Activated CD4-positive, alpha-beta T cell treated with anti-CD3 and anti-CD28 coated beads for 48 hours (primary cell): ENCODE measurements at regions not wholly inside any gene's neighbourhood (a gene's known extent, or its start where the extent isn't known, plus 50 kb on each side); places are given as distances from the start of the nearest gene placed in this dataset.

Experiments used
- DNase-seq: peaks from one replicate; pipeline ENCODE4 v3.0.0-alpha.2; 2020

DNA sequence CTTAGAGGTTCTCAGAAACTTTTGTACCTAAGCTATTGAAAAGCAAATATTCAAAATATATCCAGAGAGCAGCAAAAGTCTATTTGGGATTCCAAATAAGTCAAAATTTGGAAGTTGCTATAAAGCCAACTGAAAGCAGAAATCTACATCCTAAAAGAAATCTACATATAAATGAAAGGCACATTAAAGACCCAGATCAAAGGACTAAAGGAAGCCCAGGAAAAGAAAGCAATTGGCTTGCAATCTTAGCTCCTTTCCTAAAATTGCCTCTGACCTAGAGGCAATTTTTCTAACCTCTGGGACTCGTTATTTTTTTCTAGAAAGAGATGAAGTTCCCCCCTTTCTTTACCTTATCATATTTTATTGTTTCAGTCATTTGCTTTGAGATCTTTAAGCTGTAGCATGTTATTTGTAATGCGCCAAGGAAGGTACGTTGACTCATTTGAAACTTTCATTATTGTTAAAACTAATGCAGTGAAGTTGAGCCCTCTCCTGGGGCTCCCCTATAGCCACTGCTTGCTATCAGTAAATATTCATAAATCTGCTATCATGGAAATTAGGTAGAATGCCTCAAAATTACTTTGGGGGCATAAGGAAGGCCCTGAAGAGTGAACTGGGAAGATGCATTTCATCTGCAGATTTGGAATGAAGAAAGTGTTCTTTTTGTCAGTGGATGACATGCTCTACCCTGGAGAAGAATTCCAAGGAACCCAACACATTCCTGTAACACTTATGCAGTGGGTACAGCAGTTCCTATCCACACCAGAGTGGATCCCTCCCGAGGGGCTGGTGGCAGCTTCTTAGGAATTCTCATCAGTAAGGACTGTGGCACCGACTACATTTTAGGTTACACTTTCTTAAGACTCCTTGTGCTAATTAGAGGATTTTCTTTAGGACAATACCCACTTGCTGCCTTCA lies 177.8 kb upstream of the IGFBP7 start:
- no peak for DNase-seq

DNA sequence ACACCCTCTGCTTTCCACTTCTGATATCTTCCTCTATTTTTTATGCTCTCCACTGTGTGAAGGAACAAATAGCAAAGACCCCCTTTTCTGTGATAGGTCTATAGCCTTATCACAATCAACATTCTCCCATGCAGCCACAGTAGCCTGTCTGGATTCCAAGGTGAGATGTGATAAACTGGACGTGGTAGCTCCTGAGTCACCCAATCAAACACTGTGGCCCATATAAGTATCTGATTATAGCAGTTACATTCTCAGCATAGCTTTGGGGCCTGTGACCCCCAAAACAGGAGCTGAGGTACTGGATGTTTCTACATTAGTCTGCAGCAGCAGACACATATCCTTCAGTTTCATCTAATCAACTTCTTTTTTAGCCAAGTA lies 172.7 kb upstream of the IGFBP7 start:
- no peak for DNase-seq

DNA sequence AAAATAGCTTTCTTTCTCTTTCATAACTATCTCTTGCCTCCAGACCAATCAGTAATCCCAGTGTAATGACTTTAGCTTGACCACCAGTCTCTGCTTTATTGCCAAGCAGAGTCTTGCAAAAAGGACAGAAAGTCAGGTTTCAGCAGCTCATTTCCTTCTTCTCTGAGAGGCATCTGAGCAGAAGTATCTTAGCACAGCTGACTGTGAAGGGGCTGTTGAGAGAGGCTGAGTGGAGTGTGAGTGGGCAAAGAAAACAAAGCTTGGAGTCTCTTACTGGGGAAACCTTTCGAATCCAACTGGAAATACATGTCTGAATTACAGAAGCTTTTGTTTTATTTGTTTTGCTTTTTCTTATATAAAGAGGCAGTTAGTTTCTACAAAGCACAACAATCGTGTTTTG lies 170.3 kb upstream of the IGFBP7 start:
- no peak for DNase-seq

DNA sequence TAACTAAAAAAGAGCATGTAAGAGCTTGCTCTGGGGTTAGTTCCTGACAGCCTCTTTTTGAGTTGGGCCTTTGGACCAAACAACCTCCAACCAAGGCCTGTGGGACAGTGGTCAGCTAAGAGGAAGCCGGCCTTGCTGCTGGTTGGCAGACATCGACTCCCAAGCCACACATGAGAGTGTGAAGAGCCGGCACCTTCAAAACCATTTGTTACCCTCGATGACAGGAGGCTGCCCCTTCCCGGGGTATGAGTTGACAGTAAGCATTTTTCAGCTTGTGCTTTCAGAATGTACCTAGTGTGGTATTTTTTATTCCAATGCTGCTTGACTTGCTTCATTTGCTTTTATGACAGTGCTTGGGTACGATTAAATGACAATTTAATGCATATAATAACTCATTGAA lies 168.6 kb upstream of the IGFBP7 start:
- no peak for DNase-seq

DNA sequence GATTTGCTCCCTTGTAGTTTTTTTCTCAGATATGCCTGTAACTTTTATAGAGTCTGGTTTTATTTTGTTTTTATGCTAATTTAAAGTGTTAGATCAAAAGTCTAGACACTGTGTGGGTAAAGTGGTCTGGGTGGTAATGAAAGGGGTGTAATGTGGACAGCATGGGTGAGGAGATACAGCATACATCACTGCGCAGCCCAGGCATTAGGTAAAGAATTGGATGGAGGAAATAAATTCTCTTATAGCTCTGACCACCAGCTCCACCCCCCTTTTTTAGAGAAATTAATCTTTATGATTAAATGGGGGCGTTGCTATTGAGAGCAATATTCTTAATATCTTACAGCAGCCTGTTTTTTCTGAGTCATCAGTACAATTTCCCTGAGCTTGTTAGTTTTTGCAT lies 163.9 kb upstream of the IGFBP7 start:
- DNase-seq: no peak

DNA sequence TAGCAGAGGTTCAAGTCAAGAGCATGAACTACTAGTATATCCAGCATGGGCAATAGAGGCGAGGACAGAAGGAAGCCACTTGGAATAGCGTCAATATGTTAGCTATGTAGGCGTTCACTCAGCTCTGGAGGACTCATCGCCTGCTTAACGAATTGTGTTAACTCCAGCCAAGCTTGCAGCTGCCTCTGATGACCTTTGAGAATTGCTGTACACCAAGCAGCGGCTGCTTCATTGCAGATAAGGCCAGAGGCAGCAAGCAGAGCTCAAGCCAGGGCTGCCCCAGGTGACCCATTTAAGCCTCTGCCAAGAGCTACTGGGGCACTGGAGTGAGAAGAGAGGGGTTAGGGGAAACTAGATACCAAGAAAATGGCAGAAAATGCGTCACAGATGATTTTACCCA lies 160.2 kb upstream of the IGFBP7 start:
- no peak for DNase-seq

DNA sequence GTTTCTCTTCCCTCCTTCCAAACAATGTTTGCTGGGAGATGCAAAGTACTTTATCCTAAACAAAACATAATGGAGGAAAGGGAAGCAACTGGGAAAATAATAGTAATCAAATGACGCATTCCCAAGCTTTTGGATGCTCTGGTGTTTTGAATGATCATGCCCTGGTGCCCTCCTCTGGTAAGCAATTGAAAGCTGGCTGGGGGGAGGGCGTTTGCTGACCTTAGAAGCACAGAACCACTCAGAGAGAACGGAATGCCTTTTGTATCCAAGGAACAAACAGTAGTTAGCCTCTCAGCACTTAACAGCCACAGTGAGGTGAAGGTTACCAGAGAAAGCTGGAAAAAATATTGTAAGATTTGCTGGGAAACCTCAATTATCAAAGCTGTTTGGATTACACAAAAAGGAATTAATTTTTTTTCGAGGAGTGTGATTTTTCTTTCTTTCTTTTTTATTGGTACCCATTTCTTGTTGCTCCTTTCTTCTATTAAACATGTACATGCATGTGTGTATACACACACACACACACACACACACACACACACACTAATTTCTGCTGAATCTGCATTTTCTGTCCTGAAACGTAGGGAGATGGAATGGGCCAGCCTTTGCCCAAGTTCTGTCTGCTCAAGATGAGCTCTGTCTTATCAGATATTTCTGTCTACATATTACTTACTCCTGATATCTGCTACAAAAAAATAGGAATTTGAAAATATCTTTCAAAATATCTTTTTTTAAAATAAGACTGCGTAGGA lies 155.8 kb upstream of the IGFBP7 start:
- DNase-seq: no peak

DNA sequence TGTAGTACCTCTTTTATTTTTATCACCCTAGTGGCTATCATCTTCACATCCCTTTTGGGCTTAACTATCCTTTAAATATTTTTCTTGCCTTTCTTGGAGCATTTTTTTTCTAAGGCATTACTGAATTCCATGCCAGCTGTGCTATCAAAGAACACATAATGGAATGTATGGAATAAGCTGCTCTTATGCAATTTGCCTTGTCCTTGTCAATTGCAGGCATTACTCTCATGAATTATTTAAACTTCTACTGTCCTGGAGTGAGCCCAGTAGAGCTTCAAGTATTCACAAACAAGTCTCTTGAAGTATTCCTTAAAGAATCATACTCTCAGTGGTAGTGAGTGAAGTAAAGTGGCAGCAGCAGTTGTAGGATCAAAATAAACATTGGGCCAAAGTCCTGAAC lies 144.6 kb upstream of the IGFBP7 start:
- DNase-seq: no peak

DNA sequence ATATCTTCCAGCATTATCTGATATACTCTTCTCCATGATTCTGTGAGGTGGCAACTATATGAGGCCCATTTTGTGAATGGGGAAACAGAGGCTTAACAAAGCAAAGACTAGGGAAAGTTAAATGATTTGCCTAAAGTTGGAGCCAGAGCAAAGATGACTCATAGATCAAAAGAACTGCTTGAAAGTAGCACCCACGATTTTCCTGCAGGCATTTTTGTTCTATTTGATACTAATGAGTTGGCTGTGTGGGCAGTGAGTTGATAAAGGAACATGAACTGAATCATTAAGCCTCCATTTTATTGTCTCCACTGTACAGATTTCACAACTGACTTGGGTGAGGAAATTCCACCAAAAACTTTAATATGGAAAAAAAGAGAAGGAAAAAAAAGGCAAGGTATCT lies 138.9 kb upstream of the IGFBP7 start:
- no peak for DNase-seq

DNA sequence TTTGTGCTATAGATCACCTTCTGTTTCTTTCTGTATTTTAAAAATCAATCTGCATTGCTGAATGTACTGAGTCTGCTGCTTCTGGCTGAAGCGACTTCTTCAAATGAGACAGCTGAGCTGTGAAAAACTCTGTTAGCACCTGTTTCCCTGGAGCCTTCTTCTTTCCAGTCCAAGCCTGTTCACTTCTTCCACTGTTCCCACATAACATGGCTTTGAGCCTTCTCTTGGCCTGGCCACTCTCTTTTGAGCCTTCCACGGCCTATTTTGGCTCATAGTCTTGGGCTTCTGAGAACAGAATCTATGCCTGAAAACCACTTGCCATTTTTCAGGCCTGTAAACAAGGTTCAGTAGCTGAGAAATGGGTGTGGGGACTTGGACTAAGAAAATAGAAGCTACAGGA lies 132.9 kb upstream of the IGFBP7 start:
- DNase-seq: no peak

DNA sequence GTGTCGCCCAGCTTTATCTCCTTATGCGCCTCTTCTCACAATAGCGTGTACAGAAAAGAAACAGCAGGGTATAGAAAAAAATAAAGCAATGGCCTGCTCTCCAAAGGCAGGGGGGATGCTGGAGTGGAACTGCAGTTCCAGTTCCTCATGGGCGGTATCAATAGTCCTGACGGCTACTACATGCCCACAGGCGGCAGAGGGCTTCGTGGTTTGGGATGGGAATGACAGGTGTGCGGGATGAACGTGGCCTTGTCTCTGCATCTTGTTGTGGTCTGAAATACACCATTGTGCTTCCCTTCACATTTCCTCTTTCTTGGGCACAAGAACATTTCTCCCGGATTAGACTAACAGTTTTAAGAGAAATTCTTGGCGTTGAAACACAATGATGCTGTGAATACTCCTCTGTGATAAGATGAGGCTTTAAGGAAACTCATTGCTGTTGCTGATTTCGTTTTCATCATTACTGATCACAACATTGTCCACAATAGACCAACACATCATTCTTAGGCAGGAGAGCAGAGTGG lies 124.1 kb upstream of the IGFBP7 start:
- DNase-seq: no peak

DNA sequence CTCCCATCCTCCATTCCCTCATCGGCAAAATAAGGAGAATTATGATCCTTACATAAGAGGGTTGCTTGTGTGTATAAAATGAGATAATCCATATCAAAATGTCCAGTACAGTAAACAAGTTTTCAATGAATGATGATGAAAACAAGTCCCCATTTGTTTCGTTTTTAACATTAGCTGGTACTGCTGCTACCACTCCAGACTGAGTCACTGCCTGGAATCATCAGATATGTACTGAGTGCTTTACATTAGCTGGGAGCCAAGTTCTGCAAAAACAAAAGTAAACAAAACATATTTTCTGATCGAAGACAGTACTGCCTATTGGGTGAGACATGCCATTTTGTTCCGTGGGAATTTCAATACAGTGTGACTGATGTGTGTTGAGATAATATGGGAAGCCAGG lies 123.2 kb upstream of the IGFBP7 start:
- DNase-seq: no peak

DNA sequence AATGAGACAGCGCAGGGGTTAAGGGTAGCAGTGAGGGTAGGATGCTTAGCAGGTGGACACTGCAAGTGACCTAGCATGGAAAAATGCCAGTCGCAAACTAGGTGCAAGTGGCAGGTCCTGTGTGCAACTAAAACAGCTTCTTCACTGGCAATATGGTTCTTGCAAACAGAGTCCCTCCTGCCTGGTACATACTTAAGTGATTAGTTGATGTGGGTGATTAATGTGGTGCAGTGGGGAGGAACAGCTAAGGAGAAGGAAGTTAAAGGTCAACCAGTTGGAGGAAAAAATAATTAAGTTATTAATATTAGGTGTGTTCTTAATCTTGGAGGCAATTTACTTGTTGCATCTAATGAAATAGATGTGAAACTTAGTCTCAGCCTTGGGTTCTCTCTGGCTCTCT lies 121.6 kb upstream of the IGFBP7 start:
- no peak for DNase-seq

DNA sequence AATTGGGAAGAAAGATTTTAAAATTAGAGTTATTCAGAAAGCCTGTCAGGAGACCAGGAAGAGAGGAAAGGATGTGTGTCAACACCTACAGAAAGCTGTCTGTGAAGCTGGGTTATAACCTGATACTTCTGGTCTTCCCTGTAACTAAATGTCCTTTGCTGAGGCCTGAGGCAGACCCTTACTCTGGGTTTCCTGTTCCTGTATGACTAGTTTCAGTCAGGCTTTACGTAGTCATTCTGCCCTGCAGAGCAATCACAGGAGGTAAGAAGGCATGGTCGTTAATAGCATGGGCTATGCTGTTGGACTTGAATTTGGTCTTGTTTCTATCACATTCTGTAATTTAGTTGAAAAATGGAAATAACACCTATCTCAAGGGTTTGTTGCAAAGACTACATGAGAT lies 110.5 kb upstream of the IGFBP7 start:
- no peak for DNase-seq

DNA sequence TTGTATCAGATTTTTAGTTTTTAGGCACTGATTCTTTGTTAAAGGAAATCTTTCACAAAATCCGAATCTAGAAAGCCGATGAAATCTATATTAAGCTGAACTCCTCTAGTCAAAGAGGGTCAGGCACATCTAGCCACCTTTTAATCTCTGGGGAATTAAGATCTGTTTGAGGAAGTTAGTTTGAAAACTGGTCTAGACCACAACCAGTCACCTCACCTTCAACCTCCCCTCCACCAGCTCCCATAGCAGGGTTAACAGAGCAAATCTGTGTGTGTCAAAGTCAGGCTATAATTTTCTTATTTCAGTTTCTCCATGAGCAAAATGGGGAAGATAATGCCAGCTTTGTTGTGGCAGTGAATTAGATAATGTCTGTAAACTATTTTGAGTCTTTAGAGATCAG lies 110.0 kb upstream of the IGFBP7 start:
- DNase-seq: no peak

DNA sequence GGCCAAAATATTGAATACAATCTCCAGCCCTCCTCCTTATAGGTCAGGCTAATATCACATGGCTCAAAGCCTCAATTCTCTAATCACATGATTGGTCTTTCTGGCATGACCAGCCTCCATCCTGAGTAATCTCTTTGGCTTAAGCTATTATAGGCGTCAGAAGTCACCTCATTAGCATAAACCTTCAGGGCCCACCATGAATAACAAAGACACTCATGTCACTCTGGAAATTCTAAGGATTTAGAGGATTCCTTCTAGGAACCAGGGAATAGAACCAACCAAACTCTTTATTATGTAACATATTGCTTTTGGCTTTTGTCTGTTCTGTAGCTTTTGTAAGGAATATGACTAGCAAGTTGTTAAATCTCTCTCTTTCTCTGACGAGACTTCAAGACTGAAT lies 109.2 kb upstream of the IGFBP7 start:
- no peak for DNase-seq

DNA sequence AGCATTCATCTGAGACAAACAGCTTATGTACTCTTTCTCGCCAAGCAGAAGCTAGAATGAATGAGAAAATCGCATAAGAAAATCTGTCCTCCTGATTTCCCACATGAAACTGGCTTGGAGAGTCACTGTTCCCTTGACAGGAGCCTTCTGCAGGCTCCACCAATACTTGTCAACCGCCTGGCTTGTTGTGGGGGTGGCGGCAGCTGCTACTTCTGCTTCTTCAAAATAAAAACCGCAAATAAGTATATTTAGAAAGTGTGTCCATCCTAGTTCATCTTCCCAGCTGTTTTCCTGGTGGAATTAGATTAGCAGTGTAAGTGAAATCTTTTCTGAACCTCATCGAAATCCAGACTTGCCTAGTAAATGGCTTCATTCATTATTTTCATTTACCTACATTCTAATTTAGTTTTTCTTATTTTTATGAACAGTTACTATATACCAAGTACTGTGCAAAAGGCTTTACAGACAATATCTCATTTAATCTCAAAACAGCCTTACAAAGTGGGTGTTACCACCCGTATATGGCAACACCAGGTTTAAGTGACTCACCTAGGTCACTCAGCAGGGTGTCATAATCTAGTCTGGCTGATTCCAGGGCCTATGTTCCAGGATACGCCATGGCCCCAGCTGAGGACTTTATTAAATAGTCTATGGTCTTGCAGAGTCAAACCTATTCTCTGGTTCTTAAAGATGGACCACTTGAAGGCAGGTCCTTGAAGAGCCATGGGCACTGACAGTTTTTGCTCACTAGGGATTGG lies 104.6 kb upstream of the IGFBP7 start:
- DNase-seq: no peak

DNA sequence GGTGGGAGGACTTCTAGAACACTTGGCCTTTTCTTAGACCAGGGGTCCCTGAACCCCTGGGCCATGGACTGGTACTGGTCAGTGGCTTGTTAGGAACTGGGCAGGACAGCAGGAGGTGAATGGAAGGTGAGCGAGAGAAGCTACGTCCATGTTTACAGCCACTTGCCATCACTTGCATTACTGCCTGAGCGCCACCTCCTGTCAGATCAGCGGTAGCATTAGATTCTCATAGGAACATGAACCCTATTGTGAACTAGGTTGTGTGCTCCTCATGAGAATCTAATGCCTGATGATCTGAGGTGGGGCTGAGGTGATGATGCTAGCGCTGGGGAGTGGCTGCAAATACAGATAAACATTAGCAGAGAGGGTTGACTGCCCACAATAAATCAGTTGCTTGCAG lies 100.9 kb upstream of the IGFBP7 start:
- no peak for DNase-seq

DNA sequence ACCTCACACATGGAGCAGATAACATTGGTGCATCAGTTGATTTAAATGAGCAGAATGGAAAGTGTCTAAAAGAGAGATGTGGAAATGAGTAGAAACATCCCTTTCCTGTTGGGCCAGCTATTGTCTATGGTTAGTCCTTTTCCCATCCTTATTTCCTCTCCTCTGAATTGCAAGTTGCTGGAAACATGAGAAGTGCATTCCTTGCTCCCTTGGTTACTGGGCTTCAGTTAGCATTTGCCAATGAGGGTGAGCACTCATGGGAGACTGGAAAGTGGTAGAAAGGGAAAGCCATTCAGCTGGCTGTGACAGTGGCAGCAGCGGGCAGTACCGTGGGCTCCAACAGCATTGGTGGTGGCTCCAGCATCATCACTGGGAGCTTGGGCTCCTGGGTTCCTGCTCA lies 96.0 kb upstream of the IGFBP7 start:
- DNase-seq: no peak

DNA sequence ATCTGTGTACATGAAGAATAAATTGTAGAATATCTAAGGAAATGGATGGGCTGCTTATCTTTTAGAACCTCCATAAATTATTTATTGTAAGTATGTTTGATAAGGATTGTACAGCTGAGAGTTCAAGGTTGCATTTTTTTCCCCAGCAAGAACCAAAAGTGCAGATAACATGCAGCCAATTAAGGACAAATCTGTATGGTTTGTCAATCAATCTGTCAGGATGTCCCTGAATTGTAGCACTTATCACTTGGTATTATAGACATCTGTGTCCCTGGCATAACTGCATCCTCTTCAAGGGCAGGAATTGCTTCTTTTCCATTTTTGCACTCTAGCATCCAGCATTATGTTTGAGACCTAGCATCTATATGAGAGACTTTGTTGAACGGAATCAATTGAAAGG lies 95.4 kb upstream of the IGFBP7 start:
- DNase-seq: no peak

DNA sequence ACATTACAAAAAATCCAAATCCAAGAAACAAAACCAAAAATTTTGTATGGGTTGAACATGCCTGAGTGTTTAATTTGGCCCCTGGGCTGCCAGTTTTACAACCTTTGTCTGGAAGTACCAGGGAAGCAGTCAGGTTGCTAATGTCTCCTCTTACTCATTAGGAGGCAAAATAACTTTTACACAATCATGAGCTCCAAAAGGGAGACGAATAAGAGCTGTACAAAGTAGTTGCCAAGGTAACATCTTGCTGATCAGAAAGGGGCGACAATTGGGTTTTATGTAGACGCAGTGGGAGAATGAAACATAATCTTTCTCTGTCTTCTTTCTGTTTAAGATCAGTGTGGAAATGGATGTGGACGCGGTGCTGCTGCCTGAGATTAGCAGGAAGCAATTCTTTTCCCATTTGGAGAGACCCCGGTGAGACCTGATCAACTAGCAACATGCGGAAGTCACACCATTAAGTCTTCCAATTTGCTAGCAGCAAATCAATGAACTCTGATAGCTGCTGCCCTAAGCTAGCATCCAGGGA lies 90.7 kb upstream of the IGFBP7 start:
- DNase-seq: no peak

DNA sequence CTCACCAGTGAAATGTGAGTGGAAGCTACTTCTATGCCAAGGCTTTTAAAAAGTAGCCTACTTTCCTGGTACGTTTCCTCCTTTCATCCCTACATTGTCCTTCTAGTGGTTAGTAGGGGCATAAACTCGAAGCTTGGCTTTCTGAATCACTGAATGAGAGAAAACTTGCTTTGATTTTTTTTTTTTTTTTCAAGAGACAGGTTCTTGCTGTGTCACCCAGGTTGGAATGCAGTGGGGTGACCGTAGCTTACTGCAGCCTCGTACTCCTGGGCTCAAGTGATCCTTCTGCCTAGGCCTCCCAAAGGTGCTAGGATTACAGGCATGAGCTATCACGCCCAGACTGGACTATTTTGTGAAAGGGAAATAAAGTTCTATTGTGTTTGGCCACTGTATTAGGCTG lies 89.1 kb upstream of the IGFBP7 start:
- DNase-seq: no peak

DNA sequence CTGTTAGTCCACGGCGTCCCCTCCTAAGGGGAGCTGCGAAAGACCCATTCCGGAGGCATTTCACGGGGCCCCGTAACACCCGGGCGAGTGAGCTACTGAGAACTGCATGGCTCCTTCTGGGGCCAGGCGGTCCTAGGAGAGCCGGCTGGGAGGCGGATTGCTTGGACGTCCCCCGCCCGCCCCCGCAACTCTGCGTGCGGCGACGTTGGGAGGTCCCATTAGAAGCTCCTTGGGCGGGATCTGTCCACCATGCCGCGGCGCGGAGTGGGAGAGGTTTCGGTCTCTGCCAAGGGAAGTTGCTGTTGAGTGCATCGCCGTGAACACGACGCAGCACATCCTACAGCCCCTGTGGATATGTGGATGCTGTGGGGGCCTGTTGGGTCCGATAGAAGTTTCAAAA lies 85.4 kb upstream of the IGFBP7 start:
- no peak for DNase-seq
